HG03066 (cell line): ENCODE measurements at regions not wholly inside any gene's neighbourhood (a gene's known extent, or its start where the extent isn't known, plus 50 kb on each side); places are given as distances from the start of the nearest gene placed in this dataset.

Experiments
- ATAC-seq: cut with Tn5 transposase; IDR thresholded peaks from one replicate; pipeline ENCODE4 v1.9.1; 2021; ENCODE audit warnings: low read depth; ENCODE audit not compliant: unreplicated experiment

DNA sequence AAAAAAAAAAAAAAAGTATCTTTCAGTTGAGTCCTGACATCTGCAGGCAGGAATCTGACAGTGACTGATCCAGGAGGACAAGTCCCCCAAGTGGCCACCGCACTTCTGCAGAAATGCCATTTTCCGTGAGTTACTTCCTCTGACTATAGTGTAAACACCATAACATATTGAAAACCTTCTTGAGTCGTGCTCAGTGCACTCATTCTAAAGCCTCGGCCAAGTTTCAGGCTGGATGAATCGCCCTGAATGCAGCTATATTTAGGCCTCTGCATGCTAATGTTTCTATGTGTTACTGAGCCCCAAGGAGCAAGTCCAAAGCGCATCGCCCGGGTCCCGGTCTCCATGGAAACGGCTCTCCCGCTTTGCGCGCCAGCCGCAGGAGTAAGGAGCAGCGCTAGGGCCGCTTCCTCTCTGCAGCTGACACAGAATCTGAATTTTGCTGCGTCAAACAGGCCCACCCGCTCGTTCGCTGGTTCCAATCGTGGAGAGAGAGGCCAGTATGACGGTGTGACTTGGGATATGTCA lies 335.4 kb downstream of the MSX2 start:
- ATAC-seq = no peak

DNA sequence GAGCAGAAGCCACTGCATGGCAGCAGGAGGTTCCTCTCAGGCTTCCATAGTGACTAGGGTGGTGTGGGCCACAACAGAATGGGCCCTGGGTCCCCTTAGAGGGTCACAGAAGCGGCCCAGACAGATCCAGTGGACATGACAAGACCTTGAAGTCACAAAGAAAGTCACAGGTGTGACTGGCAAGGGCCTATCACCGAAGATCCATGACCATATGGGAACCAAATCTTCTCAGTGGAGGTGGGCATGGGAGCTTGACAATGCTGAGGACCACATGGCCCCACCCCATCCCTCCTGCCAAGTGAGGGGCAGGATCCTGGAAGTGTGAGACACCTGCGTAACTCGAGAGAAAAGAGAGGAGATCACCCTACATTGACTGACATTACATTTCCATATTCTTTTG lies 332.4 kb downstream of the MSX2 start:
- no peak for ATAC-seq

GRCh38 chr5:175054243-175054642 lies 329.9 kb downstream of the MSX2 start:
- ATAC-seq = no peak

GRCh38 chr5:175052351-175052750 lies 328.0 kb downstream of the MSX2 start:
- no peak for ATAC-seq

DNA sequence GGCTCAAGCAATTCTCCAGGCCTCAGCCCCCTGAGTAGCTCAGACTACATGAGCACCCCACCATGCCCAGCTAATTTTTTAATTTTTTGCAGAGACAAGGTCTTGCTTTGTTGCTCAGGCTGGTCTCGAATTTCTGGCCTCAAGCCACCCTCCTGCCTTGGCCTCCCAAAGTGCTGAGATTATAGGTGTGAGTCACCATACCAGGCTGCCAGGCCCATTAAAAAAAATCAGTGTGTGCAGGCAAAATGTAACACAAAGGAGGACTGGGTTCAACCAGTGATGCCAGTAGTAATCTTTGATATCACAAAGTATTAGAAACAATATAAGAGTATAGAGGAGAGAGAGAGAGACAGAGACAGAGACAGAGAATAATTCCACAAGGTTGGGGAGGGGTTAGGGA lies 322.7 kb downstream of the MSX2 start:
- no peak for ATAC-seq

DNA sequence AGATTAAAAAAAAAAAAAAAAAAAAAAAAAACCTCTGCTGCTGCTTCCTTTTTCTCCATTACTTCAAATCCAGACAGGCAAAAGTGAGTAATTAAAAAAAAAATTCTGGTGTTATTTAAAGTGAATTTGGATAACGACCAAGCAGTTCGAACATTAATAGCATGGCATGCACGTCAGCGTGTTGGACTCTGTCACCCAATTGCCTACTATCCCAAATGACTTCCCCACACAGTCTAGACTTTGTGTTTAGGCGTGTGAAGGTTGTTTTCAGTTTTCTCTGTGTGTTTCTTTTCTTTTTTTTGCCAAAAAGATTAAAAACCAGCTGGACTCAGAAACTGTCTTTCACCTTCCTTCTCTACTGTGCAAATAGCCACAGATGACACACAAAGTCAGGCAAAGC lies 321.4 kb downstream of the MSX2 start:
- ATAC-seq = no peak

DNA sequence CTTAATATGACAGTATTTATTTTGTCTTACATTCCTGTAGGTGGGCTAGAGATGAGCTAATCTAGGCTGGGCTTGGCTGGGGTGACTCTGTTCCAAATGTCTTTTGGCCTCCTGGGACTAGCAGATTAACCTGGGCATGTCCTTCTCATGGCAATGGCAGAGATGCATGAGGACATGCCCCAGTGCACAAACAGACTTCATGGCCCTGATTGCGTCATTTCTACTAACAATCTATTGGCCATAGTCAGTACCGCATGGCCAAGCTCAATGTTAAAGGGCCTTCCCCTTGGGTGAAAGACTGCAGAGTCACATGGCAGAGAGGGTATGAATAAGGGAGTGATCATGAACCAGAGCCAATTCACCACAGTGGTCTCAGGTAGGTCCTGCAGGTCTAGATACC lies 313.4 kb downstream of the MSX2 start:
- no peak for ATAC-seq

DNA sequence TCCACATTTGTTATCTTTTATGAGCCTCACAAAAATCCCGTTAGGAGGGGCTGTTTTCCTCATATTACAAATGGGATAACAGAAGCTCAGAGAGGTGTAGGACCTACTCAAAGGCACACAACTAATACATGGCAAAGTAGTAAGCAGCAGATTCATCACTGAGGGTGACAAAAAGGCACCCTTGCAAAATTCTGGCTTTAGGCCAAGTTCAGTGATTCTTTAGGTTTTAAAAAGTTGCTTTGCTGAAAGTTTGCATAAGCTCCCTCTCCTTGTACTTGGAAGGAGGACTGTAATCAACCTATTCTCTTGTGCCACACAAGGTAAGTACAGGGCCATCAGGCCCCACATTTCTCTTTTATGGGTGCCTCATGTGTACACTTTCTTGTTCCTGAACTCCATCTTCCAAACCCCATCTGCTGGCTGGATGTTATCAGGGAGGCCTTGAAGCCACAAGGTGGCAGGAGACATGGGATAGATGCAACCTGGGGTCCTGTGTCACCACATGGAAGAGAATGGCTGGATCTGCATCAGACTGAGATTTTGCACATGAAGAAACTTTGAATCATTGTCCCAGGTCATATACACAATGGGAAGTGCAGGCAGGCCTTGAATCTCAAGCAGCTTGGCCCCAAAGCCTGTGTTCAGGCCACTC lies 311.6 kb downstream of the MSX2 start:
- no peak for ATAC-seq

GRCh38 chr5:175034924-175035323 lies 310.5 kb downstream of the MSX2 start:
- ATAC-seq = no peak

DNA sequence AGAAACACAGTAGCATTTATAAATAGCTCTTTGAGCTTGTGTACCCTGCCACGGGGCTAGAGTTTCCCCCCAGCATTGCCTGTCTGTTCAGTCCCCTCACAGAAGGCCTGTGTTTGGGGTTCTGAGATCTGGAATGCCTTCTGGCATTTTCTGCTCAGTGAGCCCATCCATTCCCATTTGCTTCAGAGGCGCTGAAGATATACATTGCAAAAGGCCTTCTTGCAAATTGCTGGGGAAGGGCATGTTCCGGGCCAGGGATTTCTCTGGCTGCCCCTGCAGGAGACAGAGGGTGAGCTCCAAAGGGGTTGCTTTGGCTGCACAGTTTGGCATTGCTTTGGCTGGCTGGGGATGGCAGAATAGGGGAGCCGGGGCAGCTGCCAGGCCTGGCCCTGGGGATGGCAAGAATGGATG lies 308.4 kb downstream of the MSX2 start:
- no peak for ATAC-seq

DNA sequence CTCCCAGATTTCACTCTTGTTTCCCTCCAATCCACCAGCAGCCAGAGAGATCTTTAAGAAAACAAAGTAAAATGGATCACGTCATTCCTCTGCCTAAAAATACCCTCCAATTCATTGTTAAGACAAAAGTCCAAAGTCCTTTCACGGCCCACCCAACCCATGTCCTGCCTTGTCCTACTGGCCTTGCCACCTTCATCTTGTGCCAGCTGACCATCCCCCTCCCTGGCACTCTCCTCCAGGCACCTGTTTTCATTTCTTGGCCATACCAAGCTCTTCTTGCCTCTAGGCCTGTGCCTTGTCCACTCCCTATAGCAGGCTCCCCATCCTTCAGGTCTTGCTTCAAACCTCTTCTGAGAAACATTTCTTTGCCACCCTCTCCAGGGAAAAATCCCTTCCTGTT lies 307.6 kb downstream of the MSX2 start:
- ATAC-seq = no peak

DNA sequence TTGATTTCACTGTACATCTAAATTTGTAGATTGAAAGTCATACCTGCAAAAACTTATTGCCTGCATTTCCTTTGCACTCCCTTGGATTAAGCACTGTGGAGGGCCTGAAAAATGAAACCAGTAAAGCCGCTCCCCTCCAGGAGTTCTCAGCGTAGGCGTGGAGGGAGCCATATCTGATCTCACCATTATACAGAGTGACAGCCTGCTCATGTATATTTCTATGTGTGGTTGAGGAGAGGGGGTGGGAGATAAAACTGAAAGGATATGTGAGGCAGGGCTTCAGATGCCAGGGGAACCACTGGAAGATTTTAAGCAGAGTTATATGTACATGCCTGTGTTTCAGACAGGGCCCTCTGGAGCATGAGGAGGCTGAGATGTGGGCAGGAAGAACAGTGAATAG lies 303.0 kb downstream of the MSX2 start:
- no peak for ATAC-seq

- no peak for ATAC-seq
Observed at GRCh38 chr5:175025077-175025476, 300.7 kb downstream of the MSX2 start.

GRCh38 chr5:175021841-175022625 lies 297.7 kb downstream of the MSX2 start:
- no peak for ATAC-seq

- no peak for ATAC-seq
Observed at GRCh38 chr5:175021321-175021720, 296.9 kb downstream of the MSX2 start.

- ATAC-seq = no peak
Observed at GRCh38 chr5:175015028-175015685, 290.8 kb downstream of the MSX2 start.

DNA sequence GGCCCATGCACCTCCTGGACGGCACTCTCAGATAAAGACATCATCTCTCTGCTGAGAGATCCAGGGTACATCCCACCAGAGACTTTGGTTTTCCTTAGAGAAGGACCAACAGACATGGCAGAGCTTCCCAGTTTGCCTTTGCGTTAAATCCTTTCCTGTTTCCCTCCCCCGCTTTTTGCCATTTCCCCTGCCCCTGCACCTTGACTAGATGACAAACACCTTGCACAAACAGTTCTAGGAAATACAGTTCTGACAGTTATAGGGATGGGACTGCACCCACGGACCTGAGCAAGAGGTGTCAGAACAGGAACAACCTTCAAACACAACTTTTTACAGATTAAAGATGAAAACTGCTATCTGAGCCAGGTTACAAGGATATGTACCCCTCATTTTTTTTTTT lies 288.9 kb downstream of the MSX2 start:
- no peak for ATAC-seq

GRCh38 chr5:175012267-175012666 lies 287.9 kb downstream of the MSX2 start:
- ATAC-seq = no peak

GRCh38 chr5:175003531-175003930 lies 279.1 kb downstream of the MSX2 start:
- ATAC-seq = no peak

- ATAC-seq = no peak
Observed at GRCh38 chr5:175001876-175002645, 277.7 kb downstream of the MSX2 start.

GRCh38 chr5:175001311-175001710 lies 276.9 kb downstream of the MSX2 start:
- ATAC-seq = no peak
